ES-I3 (cell line): ENCODE measurements at regions not wholly inside any gene's neighbourhood (a gene's known extent, or its start where the extent isn't known, plus 50 kb on each side); places are given as distances from the start of the nearest gene placed in this dataset.

Experiments used
- H3K36me3 ChIP-seq: 2 replicates; pipeline ENCODE4 v1.6.1; 2013; ENCODE audit warnings: mild to moderate bottlenecking, low read length, control low read depth, moderate library complexity; ENCODE audit not compliant: insufficient read depth
- H3K4me1 ChIP-seq: 2 replicates; pipeline ENCODE4 v1.6.1; 2013; ENCODE audit warnings: mild to moderate bottlenecking, control low read depth, low read length; ENCODE audit not compliant: insufficient read depth
- H3K9ac ChIP-seq: 2 replicates; pipeline ENCODE4 v1.6.1; 2013; ENCODE audit warnings: low read depth, mild to moderate bottlenecking, low read length, moderate library complexity
- H3K9me3 ChIP-seq: 2 replicates; pipeline ENCODE4 v1.6.1; 2013; ENCODE audit warnings: mild to moderate bottlenecking, low read length, moderate library complexity; ENCODE audit not compliant: control insufficient read depth, insufficient read depth

DNA sequence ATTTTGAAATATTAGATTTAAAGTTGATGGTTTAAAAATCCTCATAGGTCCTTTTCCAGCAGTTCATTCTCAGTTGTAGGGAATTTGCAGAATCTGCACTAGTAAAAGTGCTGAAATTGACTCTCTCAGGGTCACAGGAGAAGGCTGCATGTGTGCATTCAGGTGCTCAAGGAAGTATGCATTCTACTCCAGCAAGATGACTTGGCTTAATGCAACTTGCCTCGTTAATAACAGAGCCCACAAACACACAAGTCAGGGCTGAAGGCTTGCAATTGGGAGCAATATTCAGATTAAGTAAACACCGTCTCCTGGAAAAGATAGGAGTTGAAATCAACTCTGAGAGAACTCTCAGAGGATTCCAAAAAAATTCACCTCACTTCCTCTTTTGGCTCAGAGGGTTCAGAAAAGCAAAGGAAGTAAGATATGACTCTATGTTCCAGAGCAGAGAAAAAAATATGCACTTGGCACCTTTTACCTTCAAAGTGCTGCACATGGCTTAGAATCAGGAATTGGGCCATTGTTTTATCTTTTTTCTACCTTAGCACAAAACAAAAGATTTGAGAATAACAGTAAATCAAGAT is 406.3 kb upstream of the DCN start:
- no peaks in the 10 kb centered on the region for H3K9me3 ChIP-seq
- no peaks in the 10 kb centered on the region for H3K4me1 ChIP-seq
- H3K36me3 ChIP-seq, result no peaks in the 10 kb centered on the region
- H3K9ac ChIP-seq, result no peak overlapping the region

DNA sequence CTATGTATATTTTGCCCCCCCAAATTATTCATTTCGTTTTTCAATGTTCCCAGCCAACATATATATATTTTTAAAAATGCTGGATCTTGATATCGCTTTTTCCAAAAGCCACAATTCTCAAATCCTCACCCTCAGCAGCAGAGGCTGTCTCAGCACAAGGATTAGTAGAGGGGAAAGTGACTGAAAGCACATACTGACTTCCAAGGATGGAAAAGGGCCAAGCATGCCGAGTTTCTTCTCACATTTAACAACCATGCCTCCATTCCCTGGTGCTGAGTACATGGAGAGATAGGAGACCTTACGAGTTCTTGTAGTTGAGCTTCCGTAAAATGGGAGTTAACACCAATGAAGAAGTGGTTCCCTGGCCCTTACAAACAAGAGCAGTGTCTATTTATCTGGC is 403.4 kb upstream of the DCN start:
- H3K36me3 ChIP-seq, result no peaks in the 10 kb centered on the region
- H3K9ac ChIP-seq, result no peak overlapping the region
- H3K9me3 ChIP-seq, result no peaks in the 10 kb centered on the region

DNA sequence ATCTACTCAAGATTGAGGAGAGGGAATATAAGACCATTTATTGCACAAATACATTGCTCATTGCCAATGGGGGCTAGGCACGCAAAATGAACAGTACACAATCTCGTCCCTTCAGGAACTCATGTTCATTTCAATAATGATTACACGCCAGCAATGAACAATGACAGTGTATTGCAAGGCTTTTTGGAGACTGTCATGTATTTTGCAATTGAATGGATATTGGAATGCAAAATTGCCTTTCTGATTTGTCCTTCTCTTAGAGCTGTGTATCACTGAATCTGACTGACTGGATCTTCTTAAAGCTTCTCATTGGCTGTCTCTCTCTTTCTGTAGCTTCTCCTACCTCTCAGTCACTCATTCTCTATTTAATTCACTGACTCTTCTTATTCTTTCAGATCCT is 400.2 kb upstream of the DCN start:
- no peaks in the 10 kb centered on the region for H3K9me3 ChIP-seq
- no peaks in the 10 kb centered on the region for H3K36me3 ChIP-seq
- H3K4me1 ChIP-seq, result peaks cover 9% of the 10 kb centered on the region
- H3K9ac ChIP-seq, result no peak overlapping the region

More for the DNA sequence above, 403.4 kb upstream of the DCN start:
- peaks cover 9% of the 10 kb centered on the region for H3K4me1 ChIP-seq

DNA sequence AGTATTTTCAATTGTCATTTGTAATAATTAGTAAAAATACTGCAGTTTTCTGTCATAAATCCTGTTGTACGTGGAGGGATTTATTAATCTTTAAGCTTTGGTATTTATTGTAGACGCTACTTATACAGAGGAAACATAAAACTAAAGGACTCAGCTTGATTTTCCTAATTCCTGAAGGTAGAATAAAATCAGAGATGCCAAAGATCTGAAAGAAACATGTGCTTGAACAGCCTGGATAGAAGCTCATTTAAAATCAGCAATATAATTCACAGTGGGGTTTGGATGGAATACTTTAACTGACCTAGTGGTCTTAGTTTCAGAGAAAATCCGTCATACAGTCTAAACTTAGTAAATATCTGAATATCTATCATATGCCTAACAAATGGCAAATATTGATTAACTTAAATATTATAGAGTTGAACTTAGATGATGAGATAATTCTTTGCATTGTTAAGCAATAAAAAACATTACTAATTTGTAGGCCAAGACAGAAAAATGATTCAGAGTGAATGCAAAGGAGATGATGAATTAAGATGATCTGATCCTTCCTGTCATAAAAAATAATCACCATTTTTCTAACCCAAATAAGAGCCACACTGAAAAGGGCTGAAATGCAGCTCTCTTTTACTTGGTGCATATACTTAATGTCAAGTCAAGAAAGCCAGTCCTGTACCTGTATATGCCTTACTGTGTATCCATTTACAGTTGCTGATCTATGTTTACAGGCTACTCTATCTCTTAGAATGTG is 397.1 kb upstream of the DCN start:
- H3K36me3 ChIP-seq, result no peaks in the 10 kb centered on the region
- no peak overlapping the region for H3K9ac ChIP-seq
- peaks cover 9% of the 10 kb centered on the region for H3K4me1 ChIP-seq
- no peaks in the 10 kb centered on the region for H3K9me3 ChIP-seq

DNA sequence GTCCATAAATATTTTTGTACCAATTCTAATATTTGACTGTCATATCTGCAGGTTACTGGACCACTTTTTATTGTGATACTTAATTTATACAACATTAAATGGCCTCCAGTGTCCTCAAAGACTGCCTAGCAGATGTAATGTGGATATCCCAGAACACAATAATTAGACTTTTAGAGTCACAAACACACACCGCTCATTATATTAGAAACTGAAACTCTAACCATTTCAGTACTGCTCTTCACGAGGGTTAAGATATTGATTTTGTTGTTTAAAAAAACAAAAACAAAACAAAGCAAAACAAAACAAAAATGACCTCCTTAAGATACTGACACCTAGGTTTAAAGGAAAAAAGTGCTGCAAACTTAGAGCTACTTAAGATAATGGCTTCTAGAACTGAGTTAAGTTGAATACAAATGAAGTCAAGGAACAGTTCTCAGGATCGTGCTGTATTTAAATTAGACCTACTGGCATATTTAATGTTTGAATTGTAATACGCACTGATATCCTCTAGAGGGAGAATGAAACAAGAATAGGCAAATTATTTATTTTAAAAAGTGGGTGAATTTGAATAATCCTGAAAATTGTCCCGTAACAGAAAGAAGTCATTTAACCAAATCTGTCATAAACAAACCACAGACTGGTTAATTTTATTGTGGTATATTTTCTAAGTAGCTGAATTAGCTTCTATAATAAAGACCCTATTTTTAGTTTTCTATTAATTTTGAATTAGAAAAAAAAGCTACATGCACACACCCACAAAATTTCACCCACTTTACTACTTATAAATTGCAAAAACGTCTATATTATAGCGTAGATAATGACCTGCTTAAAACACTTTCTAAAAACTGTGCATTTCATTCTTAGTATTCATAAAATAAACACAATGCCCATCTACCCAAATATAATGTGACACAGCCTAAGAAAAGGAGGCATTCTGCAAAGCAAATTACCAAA is 395.2 kb upstream of the DCN start:
- no peaks in the 10 kb centered on the region for H3K9me3 ChIP-seq
- H3K36me3 ChIP-seq, result no peaks in the 10 kb centered on the region
- H3K4me1 ChIP-seq, result peaks cover 5% of the 10 kb centered on the region
- H3K9ac ChIP-seq, result no peak overlapping the region

DNA sequence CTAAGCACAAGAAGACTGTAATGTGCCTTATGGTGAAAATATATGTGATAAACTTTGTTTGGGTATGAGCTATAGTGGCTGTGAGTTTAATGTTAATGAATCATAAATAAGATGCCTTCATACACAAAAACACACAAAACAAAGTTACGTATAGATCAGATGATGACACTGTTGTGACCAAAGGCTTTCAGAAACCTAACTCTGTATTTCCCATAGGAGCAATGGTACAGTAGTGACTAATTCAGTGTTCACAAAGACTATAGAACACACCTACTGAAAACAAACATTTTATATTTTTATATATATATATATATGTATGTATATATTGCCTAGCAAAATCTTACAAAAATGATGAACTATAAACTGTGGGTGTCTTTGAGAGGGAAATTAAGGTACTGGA is 393.8 kb upstream of the DCN start:
- Histone ChIP-seq H3K4me1 (no peaks in the 10 kb centered on the region), H3K9me3 (no peaks in the 10 kb centered on the region), H3K9ac (no peak overlapping the region), H3K36me3 (no peaks in the 10 kb centered on the region)

DNA sequence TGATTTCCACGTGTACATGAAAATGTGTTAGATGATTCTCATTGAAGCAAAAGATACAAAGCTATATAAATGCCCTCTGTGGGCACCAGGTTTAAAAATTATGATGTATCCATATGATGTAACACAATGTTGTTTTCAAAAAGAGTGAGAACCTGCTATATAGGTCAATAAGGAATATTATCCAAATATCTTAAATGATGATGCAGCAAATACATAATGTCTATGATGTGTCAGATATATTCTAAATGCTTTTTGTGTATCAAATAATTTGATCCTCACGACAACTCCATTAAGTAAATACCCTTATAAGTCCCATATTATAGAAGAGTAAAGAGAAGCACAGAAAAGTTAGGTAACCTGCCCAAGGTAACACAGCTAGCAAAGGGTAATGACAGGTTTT is 393.0 kb upstream of the DCN start:
- no peaks in the 10 kb centered on the region for H3K4me1 ChIP-seq
- H3K9ac ChIP-seq, result no peak overlapping the region
- H3K9me3 ChIP-seq, result no peaks in the 10 kb centered on the region
- H3K36me3 ChIP-seq, result no peaks in the 10 kb centered on the region

DNA sequence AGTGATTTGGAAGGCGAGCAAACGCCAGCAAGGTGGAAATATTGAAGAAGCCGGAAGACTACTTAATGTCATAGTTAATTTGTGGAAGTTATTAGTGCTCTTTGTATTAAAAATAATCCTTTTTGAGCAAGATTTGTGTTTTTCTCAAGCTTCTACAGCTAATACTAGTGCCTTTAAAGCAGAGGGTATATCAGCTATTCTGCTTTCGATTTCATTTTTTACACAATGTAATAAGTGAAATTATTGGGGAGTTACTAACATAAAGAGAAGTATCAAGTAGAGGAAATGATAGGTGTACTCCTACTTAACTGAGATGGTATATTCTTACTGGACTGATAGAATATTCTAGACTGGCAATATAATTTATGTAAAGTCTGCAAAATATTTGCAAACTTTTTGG is 392.4 kb upstream of the DCN start:
- H3K9ac ChIP-seq, result no peak overlapping the region
- H3K9me3 ChIP-seq, result no peaks in the 10 kb centered on the region
- H3K4me1 ChIP-seq, result no peaks in the 10 kb centered on the region
- H3K36me3 ChIP-seq, result no peaks in the 10 kb centered on the region

DNA sequence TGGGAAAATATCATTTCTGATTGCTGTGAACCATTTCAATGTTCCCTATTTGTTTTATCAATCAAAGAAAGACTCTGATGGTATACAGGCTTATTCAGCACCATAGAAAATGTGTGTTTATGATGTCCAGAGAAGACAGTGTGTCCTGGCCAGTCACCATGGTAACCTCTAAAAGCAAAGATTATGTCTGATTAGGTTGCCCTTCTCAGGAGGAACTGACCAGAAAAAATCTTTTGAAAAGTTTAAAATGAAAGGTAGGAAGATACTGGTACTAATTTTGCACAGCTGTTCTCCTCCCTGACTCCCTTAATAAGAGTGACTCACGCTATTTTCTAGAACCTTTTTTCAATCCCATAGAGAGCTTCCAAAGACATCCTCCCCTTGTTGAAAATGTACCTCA is 391.8 kb upstream of the DCN start:
- H3K9me3 ChIP-seq, result no peaks in the 10 kb centered on the region
- no peaks in the 10 kb centered on the region for H3K4me1 ChIP-seq
- no peak overlapping the region for H3K9ac ChIP-seq
- H3K36me3 ChIP-seq, result no peaks in the 10 kb centered on the region

DNA sequence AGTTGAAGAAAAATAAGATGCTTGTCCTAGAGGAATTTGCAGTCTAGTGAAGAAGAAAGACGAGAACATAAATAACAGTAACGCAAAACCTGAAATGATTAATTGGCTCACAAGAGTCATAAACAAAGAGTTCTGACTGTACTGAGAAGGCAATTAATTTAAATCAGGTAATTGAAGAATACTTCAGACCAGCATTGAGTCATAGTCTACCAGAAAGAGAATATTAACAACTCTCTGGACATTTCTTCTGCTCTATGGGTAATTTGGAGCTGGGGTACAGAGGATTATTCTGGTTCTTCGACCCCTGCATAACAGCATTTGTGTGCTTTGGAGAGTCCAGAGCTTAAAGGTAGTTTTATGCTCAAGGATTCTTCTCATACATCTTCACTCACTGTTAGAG is 390.3 kb upstream of the DCN start:
- Histone ChIP-seq H3K4me1 (no peaks in the 10 kb centered on the region), H3K36me3 (no peaks in the 10 kb centered on the region), H3K9me3 (no peaks in the 10 kb centered on the region), H3K9ac (no peak overlapping the region)

DNA sequence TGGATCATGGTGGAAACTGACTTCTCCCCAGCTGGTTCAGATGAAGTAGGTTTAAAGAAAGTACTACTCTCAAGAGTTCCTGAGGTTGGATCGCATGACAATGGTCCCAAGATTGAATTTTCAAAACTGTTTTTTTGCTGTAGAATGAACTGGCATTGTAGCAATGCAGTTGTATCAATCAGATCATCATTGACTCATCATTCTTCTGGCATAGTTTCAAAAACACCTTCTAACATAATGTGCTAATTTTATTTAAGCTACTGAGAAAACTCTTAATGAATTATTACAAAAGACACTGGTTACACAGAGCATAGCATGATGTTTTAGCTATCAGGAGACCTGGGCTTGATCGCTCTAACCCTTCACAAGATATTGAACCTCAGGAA is 384.5 kb upstream of the DCN start:
- no peaks in the 10 kb centered on the region for H3K9me3 ChIP-seq
- H3K9ac ChIP-seq, result no peak overlapping the region
- no peaks in the 10 kb centered on the region for H3K36me3 ChIP-seq
- H3K4me1 ChIP-seq, result no peaks in the 10 kb centered on the region

DNA sequence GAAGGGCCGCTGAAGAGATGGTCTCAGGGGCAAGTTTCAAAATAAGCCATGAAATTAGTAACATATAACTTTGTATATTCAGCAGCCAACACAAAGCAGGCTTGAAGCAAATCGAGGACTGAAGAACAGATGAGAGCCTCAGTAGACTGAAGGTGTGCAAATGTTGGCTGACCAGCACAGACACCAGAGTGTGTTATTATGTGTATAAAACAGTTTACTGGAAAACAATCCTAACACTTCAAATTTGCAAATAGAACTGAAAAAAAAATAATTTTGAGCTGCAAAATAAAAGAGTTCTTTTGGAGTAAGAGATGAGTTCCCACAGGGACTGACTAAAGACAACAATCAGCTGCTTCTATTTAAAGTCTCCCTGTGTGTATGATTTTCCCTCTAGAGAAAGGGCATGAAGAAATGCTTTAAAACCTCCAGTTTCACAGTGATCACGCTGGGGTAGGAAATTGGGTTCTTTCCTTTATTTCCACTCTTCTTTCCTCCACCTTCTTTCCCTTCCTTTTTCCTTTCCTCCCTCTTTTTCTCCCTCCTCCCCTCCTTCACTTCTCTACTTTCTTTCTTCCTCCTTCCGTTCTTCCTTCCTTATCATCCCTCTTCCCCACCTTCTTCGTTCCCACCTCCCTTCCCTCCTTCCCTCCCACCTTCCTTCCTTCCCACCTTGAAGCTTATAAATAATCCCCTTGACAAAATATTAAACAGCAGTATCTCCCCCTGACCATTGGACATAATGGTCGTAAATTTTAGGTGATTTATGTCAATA is 383.9 kb upstream of the DCN start:
- H3K9ac ChIP-seq, result no peak overlapping the region
- no peaks in the 10 kb centered on the region for H3K9me3 ChIP-seq
- no peaks in the 10 kb centered on the region for H3K36me3 ChIP-seq

DNA sequence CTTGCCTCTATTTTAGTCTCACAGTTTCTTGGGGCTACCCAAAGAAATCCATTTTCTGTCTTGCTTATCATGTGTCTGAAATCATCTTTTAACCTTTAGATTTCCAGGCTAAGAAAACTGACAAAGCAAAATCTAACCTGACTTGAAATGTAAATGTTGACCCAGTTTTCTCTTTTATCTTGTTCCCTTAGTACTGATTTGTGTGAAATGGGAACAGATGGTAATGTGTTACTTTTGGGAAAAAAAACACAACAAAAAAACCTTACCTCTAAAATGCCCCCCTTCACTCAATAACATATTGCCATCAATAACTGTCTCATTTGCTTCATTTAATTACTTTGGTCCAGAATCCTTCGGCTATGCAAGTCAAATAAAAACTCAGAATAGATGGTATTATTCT is 383.2 kb upstream of the DCN start:
- H3K36me3 ChIP-seq, result no peaks in the 10 kb centered on the region
- H3K9me3 ChIP-seq, result no peaks in the 10 kb centered on the region
- H3K4me1 ChIP-seq, result no peaks in the 10 kb centered on the region
- no peak overlapping the region for H3K9ac ChIP-seq

More for the DNA sequence above, 383.9 kb upstream of the DCN start:
- no peaks in the 10 kb centered on the region for H3K4me1 ChIP-seq

DNA sequence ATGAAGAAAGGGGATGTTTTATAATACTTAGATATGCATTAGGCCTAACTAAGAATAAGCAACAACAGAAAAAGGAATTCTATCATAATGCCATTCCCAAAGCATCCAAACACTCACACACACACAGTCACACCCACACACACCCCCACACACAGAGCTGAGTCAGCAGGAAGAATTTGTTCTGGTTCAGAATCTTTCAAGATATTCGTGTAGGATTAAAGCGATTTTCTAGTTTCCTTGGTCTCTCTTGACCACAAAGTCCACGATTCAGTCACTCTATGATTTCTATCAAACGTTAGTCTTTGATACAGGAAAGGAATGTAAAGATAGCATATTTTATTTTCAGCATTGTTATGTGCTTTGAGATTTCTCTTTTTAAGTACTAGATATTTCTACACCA is 382.6 kb upstream of the DCN start:
- no peaks in the 10 kb centered on the region for H3K4me1 ChIP-seq
- H3K36me3 ChIP-seq, result no peaks in the 10 kb centered on the region
- H3K9me3 ChIP-seq, result no peaks in the 10 kb centered on the region
- no peak overlapping the region for H3K9ac ChIP-seq
